Fibroblast of lung (primary cell): ENCODE measurements at regions not wholly inside any gene's neighbourhood (a gene's known extent, or its start where the extent isn't known, plus 50 kb on each side); places are given as distances from the start of the nearest gene placed in this dataset.
A peak's percentile ranks its signal among the peaks of the same experiment; 100 is the strongest.

Experiments used
- DNase-seq, 2 donors: peaks; one replicate each; pipeline versions ENCODE4 v3.0.0 to v3.0.0-alpha.2; 2010; ENCODE audit warnings: low read depth in 2 of 2
- H2AFZ ChIP-seq: 2 replicates; pipeline ENCODE4 v1.5.1; 2012; ENCODE audit warnings: low read length, control low read depth, inconsistent platforms
- H3K27ac ChIP-seq: 2 replicates; pipeline ENCODE4 v1.5.1; 2011; ENCODE audit warnings: low read length, control low read depth; ENCODE audit not compliant: insufficient read depth
- H3K27me3 ChIP-seq: 2 replicates; pipeline ENCODE4 v1.5.1; 2011; ENCODE audit warnings: mild to moderate bottlenecking, low read length; ENCODE audit not compliant: control insufficient read depth, insufficient read depth
- H3K36me3 ChIP-seq: 2 replicates; pipeline ENCODE4 v1.5.1; 2011; ENCODE audit warnings: low read length; ENCODE audit not compliant: control insufficient read depth, insufficient read depth
- H3K4me1 ChIP-seq: 2 replicates; pipeline ENCODE4 v1.5.1; 2011; ENCODE audit warnings: low read length; ENCODE audit not compliant: control insufficient read depth, insufficient read depth; ENCODE audit errors: extremely low read depth
- H3K4me2 ChIP-seq: 2 replicates; pipeline ENCODE4 v1.5.1; 2011; ENCODE audit warnings: low read length, control low read depth; ENCODE audit not compliant: insufficient read depth; ENCODE audit errors: extremely low read depth
- H3K4me3 ChIP-seq, 4 experiments: fragments of 200-600 bp in 1 of 4; sonication (generic) in 1 of 4; replicated peaks in 1 of 4; 2 replicates each; pipeline ENCODE4 v1.5.1; 2011 to 2016; ENCODE audit warnings: low read length in 4 of 4, low read depth in 3 of 4, mild to moderate bottlenecking in 3 of 4, control low read depth in 2 of 4, inconsistent platforms in 1 of 4, mixed read lengths in 1 of 4; ENCODE audit not compliant: insufficient read depth in 1 of 4; ENCODE audit errors: control extremely low read depth in 1 of 4
- H3K79me2 ChIP-seq: 2 replicates; pipeline ENCODE4 v1.5.1; 2012; ENCODE audit warnings: mild to moderate bottlenecking, low read length, inconsistent platforms; ENCODE audit not compliant: control insufficient read depth, insufficient read depth
- H3K9ac ChIP-seq: 2 replicates; pipeline ENCODE4 v1.5.1; 2011; ENCODE audit warnings: mild to moderate bottlenecking, low read length, control low read depth; ENCODE audit not compliant: insufficient read depth
- H3K9me3 ChIP-seq: 2 replicates; pipeline ENCODE4 v1.5.1; 2012; ENCODE audit warnings: low read depth, low read length; ENCODE audit not compliant: control insufficient read depth, insufficient read depth
- H4K20me1 ChIP-seq: 2 replicates; pipeline ENCODE4 v1.5.1; 2011; ENCODE audit warnings: low read length; ENCODE audit not compliant: control insufficient read depth, insufficient read depth; ENCODE audit errors: extremely low read depth
- CTCF ChIP-seq, 2 donors: IDR thresholded peaks in 1 of 2; conservative IDR thresholded peaks in 1 of 2; 1 replicate in 1 of 2; 2 replicates in 1 of 2; pipeline ENCODE4 v1.5.1; 2011 to 2012; ENCODE audit warnings: low read length in 2 of 2, control low read depth in 1 of 2, inconsistent platforms in 1 of 2, low read depth in 1 of 2, mild to moderate bottlenecking in 1 of 2
- EZH2 ChIP-seq: IDR thresholded peaks from 2 replicates; pipeline ENCODE4 v1.5.1; 2012; ENCODE audit warnings: low read length, control low read depth, mild to moderate bottlenecking; ENCODE audit errors: missing control alignments

- Histone ChIP-seq H3K4me2 (no peak overlapping the region), H3K36me3 (no peaks in the 10 kb centered on the region), H3K4me1 (peaks cover 8% of the 10 kb centered on the region), H3K27me3 (no peaks in the 10 kb centered on the region), H3K9me3 (no peaks in the 10 kb centered on the region), H4K20me1 (no peaks in the 10 kb centered on the region), H3K79me2 (no peaks in the 10 kb centered on the region), H3K9ac (no peak overlapping the region), H3K4me3 (no peak overlapping the region), H2AFZ (no peak overlapping the region), H3K27ac (no peak overlapping the region)
- TF ChIP-seq EZH2 (no peak), CTCF (conservative IDR thresholded peaks at IDR 0.05 in 1 of 2, IDR thresholded peaks at IDR 0.05 in 1 of 2; ENCODE audit: low read depth in 1 of 2, low read length in 2 of 2) (no peak)
- peak; percentile 77 to 95 for DNase-seq
Observed at GRCh38 chr4:156298230-156298629, 344.6 kb upstream of the CTSO start.

- Histone ChIP-seq H3K27me3 (no peaks in the 10 kb centered on the region), H3K4me2 (no peak overlapping the region), H3K79me2 (no peaks in the 10 kb centered on the region), H3K9ac (no peak overlapping the region), H4K20me1 (no peaks in the 10 kb centered on the region), H2AFZ (no peak overlapping the region), H3K9me3 (no peaks in the 10 kb centered on the region), H3K4me1 (peaks cover 8% of the 10 kb centered on the region), H3K4me3 (no peak overlapping the region), H3K36me3 (no peaks in the 10 kb centered on the region), H3K27ac (no peak overlapping the region)
- peak; percentile 12 to 18 for DNase-seq
- TF ChIP-seq EZH2 (no peak), CTCF (conservative IDR thresholded peaks at IDR 0.05 in 1 of 2, IDR thresholded peaks at IDR 0.05 in 1 of 2; ENCODE audit: low read depth in 1 of 2, low read length in 2 of 2) (no peak)
Observed at GRCh38 chr4:156295676-156296195, 342.1 kb upstream of the CTSO start.

GRCh38 chr4:156294577-156294976 lies 340.9 kb upstream of the CTSO start:
- no peak for TF ChIP-seq EZH2
- TF ChIP-seq CTCF (conservative IDR thresholded peaks at IDR 0.05 in 1 of 2, IDR thresholded peaks at IDR 0.05 in 1 of 2; ENCODE audit: low read depth in 1 of 2, low read length in 2 of 2) = peak; percentile 17 to 38
- Histone ChIP-seq H3K79me2 (no peaks in the 10 kb centered on the region), H3K4me1 (peaks cover 8% of the 10 kb centered on the region), H3K36me3 (no peaks in the 10 kb centered on the region), H3K27ac (peak overlapping the region; percentile 74), H4K20me1 (no peaks in the 10 kb centered on the region), H3K4me2 (peak overlapping the region; percentile 55), H3K27me3 (no peaks in the 10 kb centered on the region), H3K4me3 (no peak overlapping the region), H2AFZ (no peak overlapping the region), H3K9ac (no peak overlapping the region), H3K9me3 (no peaks in the 10 kb centered on the region)
- DNase-seq = peak; percentile 79 to 96
